H9 (cell line): ENCODE measurements at regions not wholly inside any gene's neighbourhood (a gene's known extent, or its start where the extent isn't known, plus 50 kb on each side); places are given as distances from the start of the nearest gene placed in this dataset.

Experiments
- DNase-seq: peaks from one replicate; pipeline ENCODE4 v3.0.0-alpha.2; 2017
- H2AFZ ChIP-seq: one replicate; pipeline ENCODE4 v1.6.1; 2013; ENCODE audit warnings: mild to moderate bottlenecking, low read length, control low read depth, moderate library complexity
- H2AK5ac ChIP-seq: 2 replicates; pipeline ENCODE4 v1.6.1; 2013; ENCODE audit warnings: low read length, control low read depth, mixed read lengths; ENCODE audit not compliant: insufficient read length
- H2BK120ac ChIP-seq: one replicate; pipeline ENCODE4 v1.6.1; 2013; ENCODE audit warnings: low read depth, mild to moderate bottlenecking, low read length, control low read depth, inconsistent platforms; ENCODE audit not compliant: poor library complexity, severe bottlenecking
- H2BK12ac ChIP-seq: 2 replicates; pipeline ENCODE4 v1.6.1; 2013; ENCODE audit warnings: low read length, control low read depth, mixed read lengths, low read depth; ENCODE audit not compliant: insufficient read length
- H2BK15ac ChIP-seq: 2 replicates; pipeline ENCODE4 v1.6.1; 2013; ENCODE audit warnings: low read depth, low read length, control low read depth
- H2BK20ac ChIP-seq: one replicate; pipeline ENCODE4 v1.6.1; 2013; ENCODE audit warnings: low read depth, mild to moderate bottlenecking, low read length, control low read depth, inconsistent platforms; ENCODE audit not compliant: poor library complexity, severe bottlenecking
- H2BK5ac ChIP-seq: 2 replicates; pipeline ENCODE4 v1.6.1; 2013; ENCODE audit warnings: low read length, control low read depth, mixed read lengths; ENCODE audit not compliant: insufficient read length
- H3K14ac ChIP-seq: 2 replicates; pipeline ENCODE4 v1.6.1; 2013; ENCODE audit warnings: low read length, control low read depth; ENCODE audit not compliant: insufficient read depth
- H3K18ac ChIP-seq: 2 replicates; pipeline ENCODE4 v1.6.1; 2013; ENCODE audit warnings: low read depth, mild to moderate bottlenecking, mixed read lengths, low read length, control low read depth; ENCODE audit not compliant: insufficient read length
- H3K23ac ChIP-seq: 2 replicates; pipeline ENCODE4 v1.6.1; 2013; ENCODE audit warnings: low read length, control low read depth, mixed read lengths, low read depth; ENCODE audit not compliant: insufficient read length
- H3K23me2 ChIP-seq: 2 replicates; pipeline ENCODE4 v1.6.1; 2013; ENCODE audit warnings: low read depth, mild to moderate bottlenecking, mixed read lengths, low read length, control low read depth; ENCODE audit not compliant: insufficient read length, poor library complexity, severe bottlenecking
- H3K27ac ChIP-seq: 2 replicates; pipeline ENCODE4 v1.5.1; 2013; ENCODE audit warnings: low read length, control low read depth, mixed read lengths, low read depth; ENCODE audit not compliant: insufficient read length
- H3K27me3 ChIP-seq: 2 replicates; pipeline ENCODE4 v1.6.1; 2013; ENCODE audit warnings: low read length, control low read depth, inconsistent platforms; ENCODE audit not compliant: insufficient read depth
- H3K4ac ChIP-seq: 2 replicates; pipeline ENCODE4 v1.6.1; 2013; ENCODE audit warnings: low read depth, mild to moderate bottlenecking, control low read depth, inconsistent platforms, low read length, moderate library complexity
- H3K4me1 ChIP-seq: 2 replicates; pipeline ENCODE4 v1.6.1; 2013; ENCODE audit warnings: low read length, control low read depth, inconsistent platforms; ENCODE audit not compliant: insufficient read depth
- H3K4me2 ChIP-seq: 2 replicates; pipeline ENCODE4 v1.6.1; 2013; ENCODE audit warnings: low read length, control low read depth, mixed read lengths; ENCODE audit not compliant: insufficient read length, insufficient read depth
- H3K56ac ChIP-seq: 2 replicates; pipeline ENCODE4 v1.6.1; 2013; ENCODE audit warnings: low read depth, mild to moderate bottlenecking, mixed read lengths, low read length, control low read depth; ENCODE audit not compliant: insufficient read length
- H3K79me1 ChIP-seq: 2 replicates; pipeline ENCODE4 v1.6.1; 2013; ENCODE audit warnings: low read depth, mild to moderate bottlenecking, moderate library complexity, low read length, control low read depth, inconsistent platforms; ENCODE audit not compliant: insufficient read depth, poor library complexity, severe bottlenecking
- H3K79me2 ChIP-seq: 2 replicates; pipeline ENCODE4 v1.6.1; 2013; ENCODE audit warnings: low read length, control low read depth, inconsistent platforms; ENCODE audit not compliant: insufficient read depth
- H3K9ac ChIP-seq: 2 replicates; pipeline ENCODE4 v1.6.1; 2013; ENCODE audit warnings: low read length, control low read depth, mixed read lengths; ENCODE audit not compliant: insufficient read length; ENCODE audit errors: extremely low read depth
- H3K9me3 ChIP-seq: one replicate; pipeline ENCODE4 v1.6.1; 2013; ENCODE audit warnings: low read depth, low read length, inconsistent platforms; ENCODE audit not compliant: control insufficient read depth
- H3T11ph ChIP-seq: one replicate; pipeline ENCODE4 v1.6.1; 2013; ENCODE audit warnings: mild to moderate bottlenecking, low read length, control low read depth, inconsistent platforms
- H4K20me1 ChIP-seq: one replicate; pipeline ENCODE4 v1.6.1; 2013; ENCODE audit not compliant: control insufficient read depth, insufficient read length, insufficient read depth
- H4K5ac ChIP-seq: 2 replicates; pipeline ENCODE4 v1.6.1; 2013; ENCODE audit warnings: low read depth, mild to moderate bottlenecking, mixed read lengths, low read length, control low read depth; ENCODE audit not compliant: insufficient read length
- H4K8ac ChIP-seq: replicated peaks from 2 replicates; pipeline ENCODE4 v1.6.1; 2013; ENCODE audit warnings: low read length, control low read depth, mixed read lengths, low read depth; ENCODE audit not compliant: insufficient read length
- H4K91ac ChIP-seq: 2 replicates; pipeline ENCODE4 v1.6.1; 2013; ENCODE audit warnings: low read depth, mild to moderate bottlenecking, moderate library complexity, mixed read lengths, low read length, control low read depth; ENCODE audit not compliant: insufficient read length
- H3K27ac Mint-ChIP-seq, 3 experiments: 2 replicates in 2 of 3; 3 replicates in 1 of 3; pipeline ENCODE4 v1.8.0; 2020 to 2021; ENCODE audit warnings: mixed read lengths in 3 of 3, mild to moderate bottlenecking in 1 of 3, moderate library complexity in 1 of 3
- H3K27me3 Mint-ChIP-seq: 2 replicates; pipeline ENCODE4 v1.8.0; 2021; ENCODE audit warnings: low read depth, mild to moderate bottlenecking, moderate library complexity, mixed read lengths
- H3K36me3 Mint-ChIP-seq, 3 experiments: 2 replicates in 2 of 3; 3 replicates in 1 of 3; pipeline ENCODE4 v1.8.0; 2020 to 2021; ENCODE audit warnings: low read depth in 3 of 3, mixed read lengths in 3 of 3; ENCODE audit not compliant: insufficient read depth in 1 of 3
- H3K4me1 Mint-ChIP-seq, 2 experiments: 2 replicates each; pipeline ENCODE4 v1.8.0; 2020; ENCODE audit warnings: mixed read lengths in 2 of 2
- H3K4me3 Mint-ChIP-seq, 2 experiments: 2 replicates in 1 of 2; 3 replicates in 1 of 2; pipeline ENCODE4 v1.8.0; 2020 to 2021; ENCODE audit warnings: mild to moderate bottlenecking in 2 of 2, mixed read lengths in 2 of 2, moderate library complexity in 1 of 2
- H3K9me3 Mint-ChIP-seq, 2 experiments: 2 replicates in 1 of 2; 3 replicates in 1 of 2; pipeline ENCODE4 v1.8.0; 2020; ENCODE audit warnings: mild to moderate bottlenecking in 2 of 2, mixed read lengths in 2 of 2, moderate library complexity in 1 of 2
- WGBS: extraction: QIAGEN DNeasy Blood & Tissue Kit; methylation state at CpG from one replicate; pipeline ENCODE4 v1.1.7; 2013; ENCODE audit warnings: missing lambda C conversion rate, low lambda C conversion rate, mixed read lengths; ENCODE audit not compliant: insufficient read length; ENCODE audit errors: extremely low coverage; 5-methylcytosine and 5-hydroxymethylcytosine counted together
- TF ChIP-seq, protein P1 (sequence below): fragments of 200-600 bp; sonication (generic); conservative IDR thresholded peaks from 3 replicates; pipeline ENCODE4 v1.8.0; 2021; ENCODE audit warnings: antibody characterized with exemption, mild to moderate bottlenecking

DNA sequence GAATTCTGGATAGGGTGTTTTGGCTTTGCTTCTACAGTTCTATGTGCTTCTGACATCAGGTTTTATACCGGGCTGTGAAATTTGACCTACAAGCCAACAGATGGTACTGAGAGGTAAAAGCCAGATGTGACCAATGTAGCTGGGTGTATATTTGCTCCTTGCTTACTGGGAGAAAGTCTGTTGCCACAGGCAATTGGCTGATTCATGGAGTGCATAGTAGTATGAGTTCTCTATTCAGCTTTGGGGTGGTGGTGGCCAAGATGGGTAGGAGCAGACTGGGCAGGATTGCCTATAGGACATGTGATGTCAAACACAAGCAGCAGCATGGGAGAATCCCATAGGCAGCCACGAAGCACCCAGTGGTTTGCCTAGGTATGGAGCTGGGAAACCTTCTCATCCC, 1827.0 kb downstream of the C4orf33 start:
- Histone ChIP-seq H4K8ac (no peak overlapping the region), H3K23ac (no peak overlapping the region), H4K20me1 (no peaks in the 10 kb centered on the region), H2BK15ac (no peak overlapping the region), H3K18ac (no peak overlapping the region), H3K4ac (no peak overlapping the region), H2BK5ac (no peak overlapping the region), H3K79me1 (no peaks in the 10 kb centered on the region), H3K4me2 (no peak overlapping the region), H3K79me2 (no peaks in the 10 kb centered on the region), H4K91ac (no peak overlapping the region), H2AFZ (no peak overlapping the region), H3K27ac (no peak overlapping the region), H3K9me3 (no peaks in the 10 kb centered on the region), H3T11ph (no peak overlapping the region), H3K56ac (no peak overlapping the region), H2BK12ac (no peak overlapping the region), H3K27me3 (no peaks in the 10 kb centered on the region), H3K23me2 (no peaks in the 10 kb centered on the region), H3K4me1 (no peaks in the 10 kb centered on the region), H4K5ac (no peak overlapping the region), H2BK120ac (no peak overlapping the region), H3K9ac (no peak overlapping the region), H3K14ac (no peak overlapping the region), H2AK5ac (no peak overlapping the region), H2BK20ac (no peak overlapping the region)
- Mint-ChIP-seq H3K4me1 (no peaks in the 10 kb centered on the region), H3K27ac (no peak overlapping the region), H3K27me3 (no peaks in the 10 kb centered on the region), H3K36me3 (peaks cover 0 to 17% (median 5%) of the 10 kb centered on the region in 3 experiments; a peak in 4 of 7 replicates), H3K4me3 (no peak overlapping the region; a peak in 1 of 5 replicates), H3K9me3 (peaks cover 6 to 17% of the 10 kb centered on the region in 2 experiments)
- WGBS = no CpG with 5 or more reads among the region's 2 CpGs
- TF ChIP-seq, protein P1, sequence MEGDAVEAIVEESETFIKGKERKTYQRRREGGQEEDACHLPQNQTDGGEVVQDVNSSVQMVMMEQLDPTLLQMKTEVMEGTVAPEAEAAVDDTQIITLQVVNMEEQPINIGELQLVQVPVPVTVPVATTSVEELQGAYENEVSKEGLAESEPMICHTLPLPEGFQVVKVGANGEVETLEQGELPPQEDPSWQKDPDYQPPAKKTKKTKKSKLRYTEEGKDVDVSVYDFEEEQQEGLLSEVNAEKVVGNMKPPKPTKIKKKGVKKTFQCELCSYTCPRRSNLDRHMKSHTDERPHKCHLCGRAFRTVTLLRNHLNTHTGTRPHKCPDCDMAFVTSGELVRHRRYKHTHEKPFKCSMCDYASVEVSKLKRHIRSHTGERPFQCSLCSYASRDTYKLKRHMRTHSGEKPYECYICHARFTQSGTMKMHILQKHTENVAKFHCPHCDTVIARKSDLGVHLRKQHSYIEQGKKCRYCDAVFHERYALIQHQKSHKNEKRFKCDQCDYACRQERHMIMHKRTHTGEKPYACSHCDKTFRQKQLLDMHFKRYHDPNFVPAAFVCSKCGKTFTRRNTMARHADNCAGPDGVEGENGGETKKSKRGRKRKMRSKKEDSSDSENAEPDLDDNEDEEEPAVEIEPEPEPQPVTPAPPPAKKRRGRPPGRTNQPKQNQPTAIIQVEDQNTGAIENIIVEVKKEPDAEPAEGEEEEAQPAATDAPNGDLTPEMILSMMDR = no peak
- no peak for DNase-seq
